ENCODE measurements at regions not wholly inside any gene's neighbourhood (a gene's known extent, or its start where the extent isn't known, plus 50 kb on each side); places are given as distances from the start of the nearest gene placed in this dataset.
"Not testable (repeated sequence)": the region's sequence is repeated elsewhere in the genome, so short reads cannot be mapped to it uniquely, and the experiment has no call there.

DNA sequence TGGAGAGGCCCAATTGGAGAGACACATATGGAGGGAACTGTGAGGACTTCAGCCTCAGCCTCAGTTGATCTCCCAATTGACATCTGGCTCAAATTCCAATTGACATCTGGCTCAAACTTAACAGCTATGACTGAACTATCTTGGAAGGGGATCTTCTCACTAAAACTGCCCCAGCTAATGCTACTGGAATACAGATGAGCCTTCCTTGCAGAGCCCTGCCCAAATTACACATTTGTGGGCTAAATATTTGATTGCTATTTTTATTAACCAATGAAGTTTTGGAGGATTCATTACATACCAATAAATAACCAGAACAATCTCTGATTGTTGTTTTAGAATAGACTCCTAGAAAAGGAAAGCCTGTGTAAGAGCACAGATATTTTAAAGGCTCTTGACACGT lies 189.0 kb upstream of the THUMPD2 start:
- DNase-seq (ENCODE audit: low spot score) = no peak
- TF ChIP-seq CTCF (IDR thresholded peaks at IDR 0.05; ENCODE audit: poor library complexity, severe bottlenecking) = no peak
- Histone ChIP-seq H3K9me3 (ENCODE audit: severe bottlenecking) (no peaks in the 10 kb centered on the region), H3K27me3 (ENCODE audit: insufficient read depth, poor library complexity, severe bottlenecking) (no peaks in the 10 kb centered on the region), H3K4me1 (ENCODE audit: insufficient read depth, poor library complexity, severe bottlenecking) (no peaks in the 10 kb centered on the region), H3K27ac (ENCODE audit: poor library complexity, severe bottlenecking) (no peak overlapping the region), H3K36me3 (ENCODE audit: low read depth) (no peaks in the 10 kb centered on the region), H3K4me3 (ENCODE audit: severe bottlenecking) (no peak overlapping the region)
- no peak for ATAC-seq (ENCODE audit: low read depth)

GRCh38 chr2:39960681-39961080 lies 181.6 kb upstream of the THUMPD2 start:
- DNase-seq (ENCODE audit: low spot score); H3K27ac ChIP-seq (ENCODE audit: poor library complexity, severe bottlenecking); H3K9me3 ChIP-seq (ENCODE audit: severe bottlenecking); H3K27me3 ChIP-seq (ENCODE audit: insufficient read depth, poor library complexity, severe bottlenecking); H3K4me3 ChIP-seq (ENCODE audit: severe bottlenecking); H3K4me1 ChIP-seq (ENCODE audit: insufficient read depth, poor library complexity, severe bottlenecking); ATAC-seq (ENCODE audit: low read depth); H3K36me3 ChIP-seq (ENCODE audit: low read depth): not testable (repeated sequence)

- Histone ChIP-seq H3K27ac (ENCODE audit: poor library complexity, severe bottlenecking) (no peak overlapping the region), H3K9me3 (ENCODE audit: severe bottlenecking) (no peaks in the 10 kb centered on the region), H3K36me3 (ENCODE audit: low read depth) (no peaks in the 10 kb centered on the region), H3K4me3 (ENCODE audit: severe bottlenecking) (no peak overlapping the region), H3K4me1 (ENCODE audit: insufficient read depth, poor library complexity, severe bottlenecking) (no peaks in the 10 kb centered on the region), H3K27me3 (ENCODE audit: insufficient read depth, poor library complexity, severe bottlenecking) (no peaks in the 10 kb centered on the region)
- no peak for TF ChIP-seq CTCF (IDR thresholded peaks at IDR 0.05; ENCODE audit: poor library complexity, severe bottlenecking)
- DNase-seq (ENCODE audit: low spot score) = no peak
- no peak for ATAC-seq (ENCODE audit: low read depth)
Measured at GRCh38 chr2:39954346-39954745, 175.3 kb upstream of the THUMPD2 start.

DNA sequence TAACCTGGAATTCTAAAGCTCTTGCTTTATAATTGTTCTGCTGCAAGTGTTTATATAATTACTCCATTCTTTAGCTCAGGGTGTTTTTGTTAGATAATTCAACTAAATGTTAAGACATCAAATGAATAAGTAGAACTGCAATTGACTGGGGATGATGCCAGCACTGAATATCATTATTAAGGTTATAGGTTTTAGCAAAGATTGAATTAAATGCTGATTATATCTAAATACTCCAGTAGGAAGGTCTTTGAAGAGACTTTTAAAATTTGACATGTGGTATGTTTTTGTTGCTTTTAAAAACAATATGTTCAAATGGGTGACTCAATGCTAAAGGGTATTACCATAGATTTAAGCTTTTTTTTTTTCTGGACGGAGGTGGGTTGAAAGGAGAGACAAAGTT lies 170.1 kb upstream of the THUMPD2 start:
- no peak for TF ChIP-seq CTCF (IDR thresholded peaks at IDR 0.05; ENCODE audit: poor library complexity, severe bottlenecking)

GRCh38 chr2:39948016-39948719 lies 169.1 kb upstream of the THUMPD2 start:
- Histone ChIP-seq H3K27me3 (ENCODE audit: insufficient read depth, poor library complexity, severe bottlenecking) (no peaks in the 10 kb centered on the region), H3K4me1 (ENCODE audit: insufficient read depth, poor library complexity, severe bottlenecking) (no peaks in the 10 kb centered on the region), H3K4me3 (ENCODE audit: severe bottlenecking) (no peak overlapping the region), H3K36me3 (ENCODE audit: low read depth) (no peaks in the 10 kb centered on the region), H3K9me3 (ENCODE audit: severe bottlenecking) (no peaks in the 10 kb centered on the region), H3K27ac (ENCODE audit: poor library complexity, severe bottlenecking) (no peak overlapping the region)
- no peak for DNase-seq (ENCODE audit: low spot score)
- TF ChIP-seq CTCF (IDR thresholded peaks at IDR 0.05; ENCODE audit: poor library complexity, severe bottlenecking) = no peak
- ATAC-seq (ENCODE audit: low read depth) = no peak

More for the DNA sequence above, 170.1 kb upstream of the THUMPD2 start:
- DNase-seq (ENCODE audit: low spot score) (no peak), ATAC-seq (ENCODE audit: low read depth) (no peak)
- Histone ChIP-seq H3K27ac (ENCODE audit: poor library complexity, severe bottlenecking) (no peak overlapping the region), H3K36me3 (ENCODE audit: low read depth) (no peaks in the 10 kb centered on the region), H3K9me3 (ENCODE audit: severe bottlenecking) (no peaks in the 10 kb centered on the region), H3K4me1 (ENCODE audit: insufficient read depth, poor library complexity, severe bottlenecking) (no peaks in the 10 kb centered on the region), H3K27me3 (ENCODE audit: insufficient read depth, poor library complexity, severe bottlenecking) (no peaks in the 10 kb centered on the region), H3K4me3 (ENCODE audit: severe bottlenecking) (no peak overlapping the region)
